Brain microvascular endothelial cell (primary cell): ENCODE measurements at regions not wholly inside any gene's neighbourhood (a gene's known extent, or its start where the extent isn't known, plus 50 kb on each side); places are given as distances from the start of the nearest gene placed in this dataset.

ENCODE experiments used
- DNase-seq: peaks from one replicate; pipeline ENCODE4 v3.0.0-alpha.2; 2020
- H3K27ac ChIP-seq: fragments of 250-450 bp; sonication (Bioruptor Pico); 2 replicates; pipeline ENCODE4 v1.5.1; 2020; ENCODE audit warnings: mild to moderate bottlenecking, moderate library complexity
- H3K27me3 ChIP-seq: fragments of 250-450 bp; sonication (Bioruptor Pico); replicated peaks from 2 replicates; pipeline ENCODE4 v1.5.1; 2020; ENCODE audit warnings: mild to moderate bottlenecking
- H3K36me3 ChIP-seq: fragments of 250-450 bp; sonication (Bioruptor Pico); replicated peaks from 2 replicates; pipeline ENCODE4 v1.5.1; 2020; ENCODE audit warnings: mild to moderate bottlenecking
- H3K4me3 ChIP-seq: 2 replicates; pipeline ENCODE4 v1.5.1; 2011; ENCODE audit warnings: low read depth, mild to moderate bottlenecking, control low read depth, low read length, moderate library complexity
- CTCF ChIP-seq: IDR thresholded peaks from 2 replicates; pipeline ENCODE4 v1.5.1; 2011; ENCODE audit warnings: low read depth, mild to moderate bottlenecking, moderate library complexity, low read length, control low read depth, inconsistent platforms; ENCODE audit errors: missing control alignments
- in situ Hi-C: cut with HindIII; loops from 2 replicates; pipeline ENCODE4 v1.10.0; 2017; ENCODE audit warnings: low sequenced_read_pairs, low pct_ligation_motif_present

- no peaks in the 10 kb centered on the region for H3K36me3 ChIP-seq
- no peak for TF ChIP-seq CTCF
- H3K4me3 ChIP-seq, result no peak overlapping the region
- in situ Hi-C loops, result no loop called here
- no peak for DNase-seq
- H3K27me3 ChIP-seq, result no peaks in the 10 kb centered on the region
- H3K27ac ChIP-seq, result no peak overlapping the region
Measured at GRCh38 chr1:79478728-79479373, 472.3 kb upstream of the ADGRL4 start.

- in situ Hi-C loops, result no loop called here
Measured at GRCh38 chr1:79478160-79478559, 471.6 kb upstream of the ADGRL4 start.

GRCh38 chr1:79472067-79472656 is 465.6 kb upstream of the ADGRL4 start:
- no peaks in the 10 kb centered on the region for H3K27me3 ChIP-seq
- no peak for TF ChIP-seq CTCF
- no peak overlapping the region for H3K27ac ChIP-seq
- no peaks in the 10 kb centered on the region for H3K36me3 ChIP-seq
- in situ Hi-C loops, result no loop called here
- no peak for DNase-seq
- H3K4me3 ChIP-seq, result no peak overlapping the region

More at GRCh38 chr1:79478160-79478559, 471.6 kb upstream of the ADGRL4 start:
- Histone ChIP-seq H3K27me3 (no peaks in the 10 kb centered on the region), H3K36me3 (no peaks in the 10 kb centered on the region), H3K27ac (no peak overlapping the region), H3K4me3 (no peak overlapping the region)
- TF ChIP-seq CTCF, result no peak
- DNase-seq, result no peak

GRCh38 chr1:79469139-79469538 is 462.6 kb upstream of the ADGRL4 start:
- no peak for TF ChIP-seq CTCF
- Histone ChIP-seq H3K4me3 (no peak overlapping the region), H3K27me3 (no peaks in the 10 kb centered on the region), H3K27ac (no peak overlapping the region), H3K36me3 (no peaks in the 10 kb centered on the region)
- in situ Hi-C loops, result no loop called here
- no peak for DNase-seq

- no peak overlapping the region for H3K4me3 ChIP-seq
- in situ Hi-C loops, result no loop called here
- no peak for DNase-seq
- H3K27ac ChIP-seq, result no peak overlapping the region
- no peak for TF ChIP-seq CTCF
- H3K36me3 ChIP-seq, result no peaks in the 10 kb centered on the region
- no peaks in the 10 kb centered on the region for H3K27me3 ChIP-seq
Measured at GRCh38 chr1:79460773-79461436, 454.4 kb upstream of the ADGRL4 start.
